ENCODE measurements at regions not wholly inside any gene's neighbourhood (a gene's known extent, or its start where the extent isn't known, plus 50 kb on each side); places are given as distances from the start of the nearest gene placed in this dataset.

DNA sequence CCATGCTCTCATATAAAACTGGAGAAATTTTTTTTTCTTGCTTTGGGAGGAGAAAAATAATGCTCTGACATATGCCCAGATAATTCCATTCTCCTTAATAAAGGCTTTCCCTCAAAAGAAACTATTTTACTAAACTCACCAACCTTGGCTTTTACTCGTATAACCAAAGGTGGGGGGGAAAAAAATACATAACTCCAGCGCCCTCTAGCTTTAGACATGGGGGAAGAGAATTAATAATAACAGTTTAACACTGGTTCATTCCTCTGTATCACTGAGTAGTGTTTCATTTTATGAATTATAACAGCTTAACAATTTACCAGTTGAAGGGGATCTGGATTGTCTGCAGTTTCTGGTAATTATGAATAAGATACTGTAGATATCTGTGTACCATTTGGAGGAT is 1226.1 kb downstream of the GRIK2 start:
- TF ChIP-seq ZFX (IDR thresholded peaks at IDR 0.05; ENCODE audit: borderline replicate concordance), result no peak
- TF ChIP-seq, protein P1, sequence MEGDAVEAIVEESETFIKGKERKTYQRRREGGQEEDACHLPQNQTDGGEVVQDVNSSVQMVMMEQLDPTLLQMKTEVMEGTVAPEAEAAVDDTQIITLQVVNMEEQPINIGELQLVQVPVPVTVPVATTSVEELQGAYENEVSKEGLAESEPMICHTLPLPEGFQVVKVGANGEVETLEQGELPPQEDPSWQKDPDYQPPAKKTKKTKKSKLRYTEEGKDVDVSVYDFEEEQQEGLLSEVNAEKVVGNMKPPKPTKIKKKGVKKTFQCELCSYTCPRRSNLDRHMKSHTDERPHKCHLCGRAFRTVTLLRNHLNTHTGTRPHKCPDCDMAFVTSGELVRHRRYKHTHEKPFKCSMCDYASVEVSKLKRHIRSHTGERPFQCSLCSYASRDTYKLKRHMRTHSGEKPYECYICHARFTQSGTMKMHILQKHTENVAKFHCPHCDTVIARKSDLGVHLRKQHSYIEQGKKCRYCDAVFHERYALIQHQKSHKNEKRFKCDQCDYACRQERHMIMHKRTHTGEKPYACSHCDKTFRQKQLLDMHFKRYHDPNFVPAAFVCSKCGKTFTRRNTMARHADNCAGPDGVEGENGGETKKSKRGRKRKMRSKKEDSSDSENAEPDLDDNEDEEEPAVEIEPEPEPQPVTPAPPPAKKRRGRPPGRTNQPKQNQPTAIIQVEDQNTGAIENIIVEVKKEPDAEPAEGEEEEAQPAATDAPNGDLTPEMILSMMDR (IDR thresholded peaks at IDR 0.05), result peak; percentile 78
- H3K27ac ChIP-seq, result no peak overlapping the region

DNA sequence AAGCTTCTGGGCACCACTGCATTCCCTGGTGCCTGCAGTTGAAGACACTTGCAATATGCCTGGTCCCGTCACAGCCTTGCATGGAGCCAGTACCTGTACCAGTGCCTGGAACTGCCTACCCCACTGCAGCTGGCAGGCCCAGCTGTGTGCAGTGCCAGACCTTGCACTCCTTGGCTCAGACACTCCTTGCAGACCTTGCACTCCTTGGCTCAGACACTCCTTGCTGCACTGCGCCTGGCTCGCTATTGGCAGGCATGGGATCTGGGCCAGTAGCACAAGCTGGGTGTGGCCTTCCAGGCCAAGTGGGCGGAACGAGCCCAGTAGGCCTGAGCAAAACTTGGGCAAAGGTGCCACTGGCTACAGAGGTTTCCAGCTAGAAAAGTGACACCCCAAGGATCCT is 1189.1 kb downstream of the GRIK2 start:
- TF ChIP-seq, protein P1 (IDR thresholded peaks at IDR 0.05), result no peak
- TF ChIP-seq ZFX (IDR thresholded peaks at IDR 0.05; ENCODE audit: borderline replicate concordance), result no peak
- H3K27ac ChIP-seq, result no peak overlapping the region

DNA sequence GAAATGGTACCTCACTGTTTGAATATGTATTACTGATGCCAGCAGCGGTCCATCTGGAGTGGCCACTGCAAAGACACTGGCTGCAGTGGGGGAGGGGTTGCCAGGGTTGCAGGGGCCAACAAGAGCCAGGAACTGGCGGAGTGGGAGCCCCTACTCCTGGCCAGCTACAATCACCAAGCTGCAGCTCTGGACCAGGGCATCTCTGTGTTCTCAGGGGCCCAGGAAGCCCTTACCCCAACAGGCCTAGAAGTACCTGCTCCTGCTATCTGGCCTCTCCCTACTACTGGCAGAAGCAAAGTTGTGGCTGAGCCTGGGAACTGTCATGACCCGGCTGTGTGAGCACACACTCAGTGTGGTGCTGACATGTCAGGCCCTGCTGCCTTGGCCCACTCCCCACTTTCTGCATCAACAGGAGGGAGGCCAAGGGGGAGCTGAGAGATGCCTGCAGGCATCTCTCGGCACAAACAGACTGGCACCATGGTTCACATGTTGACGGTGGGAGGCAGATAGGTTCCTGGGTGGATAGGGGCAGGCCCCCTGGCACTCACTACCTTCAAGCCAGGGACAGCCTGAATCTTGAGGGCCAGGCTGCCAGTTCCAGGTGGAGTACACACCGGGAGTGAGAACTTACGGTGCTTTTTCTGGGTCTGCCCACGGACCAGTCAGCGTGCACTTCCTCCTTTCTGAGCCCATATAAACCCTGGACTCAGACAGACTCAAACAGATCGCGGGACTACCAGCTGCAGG is 1188.0 kb downstream of the GRIK2 start:
- TF ChIP-seq, protein P1 (IDR thresholded peaks at IDR 0.05), result no peak
- TF ChIP-seq ZFX (IDR thresholded peaks at IDR 0.05; ENCODE audit: borderline replicate concordance), result no peak
- no peak overlapping the region for H3K27ac ChIP-seq

DNA sequence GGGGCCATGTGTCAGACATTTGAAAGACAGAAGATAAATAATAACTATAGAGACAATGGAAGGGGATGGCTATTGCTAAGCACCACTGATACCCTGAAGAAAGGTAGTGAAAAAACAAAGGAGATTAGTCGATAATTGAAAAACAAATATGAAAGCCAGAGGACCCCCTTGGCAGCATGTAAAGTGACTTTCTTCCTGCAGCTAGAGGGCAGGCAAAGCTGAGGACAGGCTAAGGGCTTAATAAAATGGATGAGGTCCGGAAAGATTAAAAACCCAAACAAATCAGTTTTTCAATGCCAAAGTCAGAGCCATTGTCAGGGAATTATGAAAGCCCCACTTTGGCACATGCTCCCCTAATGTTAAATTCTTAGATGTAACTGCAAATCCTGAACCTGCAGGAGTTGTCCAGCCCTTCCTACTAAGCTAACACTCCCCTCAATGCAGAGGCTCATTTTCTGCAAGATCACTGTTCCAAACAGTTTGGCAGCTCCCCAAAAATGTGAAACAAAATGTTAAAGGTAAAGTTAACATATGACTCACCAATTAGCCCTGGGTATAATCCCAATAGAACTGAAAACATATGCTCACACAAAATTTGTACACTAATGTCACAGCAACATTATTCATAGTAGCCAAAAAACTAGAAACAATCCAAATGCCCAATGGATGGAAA is 1177.9 kb downstream of the GRIK2 start:
- TF ChIP-seq, protein P1 (IDR thresholded peaks at IDR 0.05), result no peak
- TF ChIP-seq ZFX (IDR thresholded peaks at IDR 0.05; ENCODE audit: borderline replicate concordance), result no peak
- no peak overlapping the region for H3K27ac ChIP-seq

DNA sequence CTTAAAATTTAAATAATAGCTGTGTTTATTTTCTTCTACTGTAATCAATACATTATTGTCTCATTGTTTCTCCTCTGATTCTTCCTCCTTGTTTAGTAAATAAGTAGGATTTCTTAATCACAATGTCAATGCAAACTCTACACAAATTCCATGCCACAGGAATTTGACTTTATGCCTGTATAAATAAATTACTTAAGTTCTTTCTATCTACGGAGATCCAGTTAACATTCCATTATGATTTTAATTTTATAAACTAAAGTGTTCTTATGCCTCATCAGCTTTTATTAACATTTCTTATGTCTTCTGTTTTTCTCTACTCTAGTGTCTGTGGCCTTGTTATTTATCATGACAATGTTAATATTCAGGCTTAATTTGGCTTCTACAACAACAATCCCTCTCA is 1169.2 kb downstream of the GRIK2 start:
- no peak for TF ChIP-seq ZFX (IDR thresholded peaks at IDR 0.05; ENCODE audit: borderline replicate concordance)
- H3K27ac ChIP-seq, result no peak overlapping the region

DNA sequence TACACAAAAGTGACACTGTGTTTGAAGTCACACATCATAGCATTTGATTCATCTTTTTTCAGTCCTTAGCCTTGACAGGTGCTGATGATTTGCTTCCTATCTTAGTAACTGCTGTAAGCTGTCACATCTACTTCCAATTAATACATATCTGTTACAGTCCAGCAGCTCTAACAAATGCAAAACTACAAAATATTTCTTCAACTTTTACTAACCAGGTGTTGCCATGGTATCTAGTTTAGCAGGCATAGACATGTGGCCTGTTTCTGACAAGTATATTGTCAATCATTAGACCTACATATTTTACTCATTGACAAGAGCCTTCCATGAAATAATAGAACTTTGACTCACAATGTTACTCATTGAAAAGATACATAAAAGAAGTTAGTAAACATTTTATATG is 1159.7 kb downstream of the GRIK2 start:
- no peak overlapping the region for H3K27ac ChIP-seq
- no peak for TF ChIP-seq ZFX (IDR thresholded peaks at IDR 0.05; ENCODE audit: borderline replicate concordance)
- TF ChIP-seq, protein P1 (IDR thresholded peaks at IDR 0.05), result no peak

DNA sequence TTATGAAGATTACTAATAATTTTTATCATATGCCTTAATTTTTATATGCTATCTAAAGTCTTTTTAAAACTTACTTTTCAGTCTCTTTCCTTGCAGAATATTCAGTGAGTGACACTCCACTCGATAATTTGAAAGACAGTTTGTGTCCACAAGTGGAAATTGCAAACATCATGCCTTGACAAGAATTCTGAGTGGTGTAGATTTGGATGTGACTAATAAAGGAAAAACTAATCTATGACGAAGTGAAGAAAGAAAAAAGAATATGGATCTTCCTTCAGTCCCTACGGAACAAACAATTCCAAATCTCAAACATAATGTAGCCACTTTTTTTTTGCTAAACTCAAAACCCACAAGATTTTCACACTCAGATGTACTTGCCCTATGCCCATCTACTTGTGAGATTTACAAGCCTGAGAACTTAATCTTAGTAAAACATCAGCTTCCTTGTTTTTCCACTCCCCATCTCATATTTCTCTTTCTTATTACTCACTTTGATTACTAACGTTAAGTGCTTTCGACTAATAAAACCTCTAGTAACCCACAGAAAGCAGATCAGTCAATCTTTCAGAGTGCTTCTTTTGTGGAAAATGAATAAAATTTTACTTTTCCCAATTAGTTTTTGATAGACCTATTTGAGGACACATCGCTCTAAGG is 1155.8 kb downstream of the GRIK2 start:
- TF ChIP-seq, protein P1 (IDR thresholded peaks at IDR 0.05), result no peak
- TF ChIP-seq ZFX (IDR thresholded peaks at IDR 0.05; ENCODE audit: borderline replicate concordance), result no peak
- H3K27ac ChIP-seq, result no peak overlapping the region

All from 22Rv1 (cell line).